ENCODE measurements at regions not wholly inside any gene's neighbourhood (a gene's known extent, or its start where the extent isn't known, plus 50 kb on each side); places are given as distances from the start of the nearest gene placed in this dataset.

DNA sequence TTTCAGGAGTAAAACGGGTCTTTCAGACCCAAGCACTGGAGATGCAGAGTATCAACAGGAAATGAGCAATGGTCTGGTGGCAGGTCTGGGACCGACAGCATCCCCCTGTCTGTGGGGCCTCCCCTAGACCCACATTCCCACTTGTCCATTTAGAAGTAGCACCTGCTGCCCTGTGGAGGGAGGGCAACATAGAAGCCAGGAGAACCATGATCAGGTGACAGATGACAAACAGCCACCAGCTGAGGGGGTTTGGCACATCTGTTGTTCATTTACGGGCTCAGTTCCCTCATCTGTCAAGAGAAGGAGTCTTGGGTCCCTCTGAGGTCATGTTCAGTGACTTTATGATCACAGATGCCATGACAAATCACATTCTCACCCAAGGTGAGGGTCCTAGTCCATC, 77.9 kb upstream of the SLC66A3 start:
- TF ChIP-seq, protein P1, sequence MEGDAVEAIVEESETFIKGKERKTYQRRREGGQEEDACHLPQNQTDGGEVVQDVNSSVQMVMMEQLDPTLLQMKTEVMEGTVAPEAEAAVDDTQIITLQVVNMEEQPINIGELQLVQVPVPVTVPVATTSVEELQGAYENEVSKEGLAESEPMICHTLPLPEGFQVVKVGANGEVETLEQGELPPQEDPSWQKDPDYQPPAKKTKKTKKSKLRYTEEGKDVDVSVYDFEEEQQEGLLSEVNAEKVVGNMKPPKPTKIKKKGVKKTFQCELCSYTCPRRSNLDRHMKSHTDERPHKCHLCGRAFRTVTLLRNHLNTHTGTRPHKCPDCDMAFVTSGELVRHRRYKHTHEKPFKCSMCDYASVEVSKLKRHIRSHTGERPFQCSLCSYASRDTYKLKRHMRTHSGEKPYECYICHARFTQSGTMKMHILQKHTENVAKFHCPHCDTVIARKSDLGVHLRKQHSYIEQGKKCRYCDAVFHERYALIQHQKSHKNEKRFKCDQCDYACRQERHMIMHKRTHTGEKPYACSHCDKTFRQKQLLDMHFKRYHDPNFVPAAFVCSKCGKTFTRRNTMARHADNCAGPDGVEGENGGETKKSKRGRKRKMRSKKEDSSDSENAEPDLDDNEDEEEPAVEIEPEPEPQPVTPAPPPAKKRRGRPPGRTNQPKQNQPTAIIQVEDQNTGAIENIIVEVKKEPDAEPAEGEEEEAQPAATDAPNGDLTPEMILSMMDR (IDR thresholded peaks at IDR 0.05; ENCODE audit: extremely low read depth in 1 of 2, insufficient read depth in 1 of 2, low read depth in 1 of 2, low read length in 2 of 2): no peak
- TF ChIP-seq POLR2AphosphoS5 (IDR thresholded peaks at IDR 0.05; ENCODE audit: insufficient read depth, low read depth, low read length) (no peak), EZH2 (IDR thresholded peaks at IDR 0.05; ENCODE audit: borderline replicate concordance, low read depth, low read length, severe bottlenecking) (no peak), POLR2A (IDR thresholded peaks at IDR 0.05; ENCODE audit: low read depth, low read length) (no peak)
